Activated CD8-positive, alpha-beta memory T cell treated with anti-CD3 and anti-CD28 coated beads for 24 hours (primary cell): ENCODE measurements at regions not wholly inside any gene's neighbourhood (a gene's known extent, or its start where the extent isn't known, plus 50 kb on each side); places are given as distances from the start of the nearest gene placed in this dataset.

Experiments used
- DNase-seq: peaks from one replicate; pipeline ENCODE4 v3.0.0-alpha.2; 2020

DNA sequence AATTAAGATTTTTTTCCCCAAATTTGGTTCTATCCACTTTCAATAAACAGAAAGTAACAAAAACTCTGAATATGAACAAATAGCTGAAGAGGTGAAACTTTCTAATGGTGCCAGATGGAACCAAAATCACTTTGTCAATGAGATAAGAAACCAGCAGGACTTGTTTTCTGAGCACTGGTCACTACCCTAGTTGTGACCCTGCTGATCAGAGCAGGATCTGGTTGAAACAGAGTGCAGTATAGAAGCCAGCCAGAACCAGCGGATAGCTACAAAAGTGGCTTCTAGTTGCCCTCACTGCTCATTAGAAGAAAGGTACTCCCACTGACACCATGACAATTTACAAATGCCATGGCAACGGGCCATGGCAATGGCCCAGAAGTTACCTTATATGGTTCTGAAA, 158.3 kb upstream of the PIEZO2 start:
- no peak for DNase-seq

- DNase-seq: no peak
Measured at GRCh38 chr18:11305507-11305906, 156.1 kb upstream of the PIEZO2 start.

DNA sequence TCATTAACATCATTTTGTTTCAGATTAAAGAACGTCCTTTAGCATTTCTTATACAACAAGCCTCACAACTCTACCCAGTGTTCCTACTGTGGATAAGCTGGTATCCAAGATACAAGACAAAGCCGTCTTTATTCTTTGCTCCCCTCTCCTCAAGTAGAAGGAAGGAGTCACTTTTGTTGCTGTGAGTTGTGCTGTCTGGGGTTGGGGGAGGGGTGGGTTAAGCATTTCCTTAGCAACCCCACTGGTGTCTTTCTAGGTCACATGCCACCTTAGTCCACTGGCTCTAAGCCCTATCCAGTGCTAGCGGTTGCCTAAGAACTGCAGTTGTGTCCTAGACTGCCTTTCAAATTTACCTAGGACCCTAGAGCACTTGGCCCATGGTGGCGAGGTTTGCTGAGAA, 155.6 kb upstream of the PIEZO2 start:
- DNase-seq: no peak

DNA sequence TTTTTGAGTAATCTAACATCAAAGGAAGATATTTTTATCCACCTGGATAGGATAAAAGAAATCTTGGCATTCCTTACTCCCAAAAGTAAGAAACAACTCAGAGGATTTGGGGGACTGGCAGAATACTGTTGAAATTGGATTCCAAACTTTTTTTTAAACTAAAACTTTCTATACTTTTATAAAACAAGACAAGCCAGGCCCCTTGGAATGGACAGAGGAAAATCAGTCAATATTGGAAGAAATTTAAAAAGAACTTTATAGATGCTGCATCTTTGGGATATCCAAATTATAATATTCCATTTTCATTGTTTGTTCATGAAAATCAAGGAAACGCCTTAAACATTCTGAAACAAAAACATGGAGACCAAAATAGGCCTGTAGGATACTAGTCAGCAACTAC, 147.6 kb upstream of the PIEZO2 start:
- no peak for DNase-seq

DNA sequence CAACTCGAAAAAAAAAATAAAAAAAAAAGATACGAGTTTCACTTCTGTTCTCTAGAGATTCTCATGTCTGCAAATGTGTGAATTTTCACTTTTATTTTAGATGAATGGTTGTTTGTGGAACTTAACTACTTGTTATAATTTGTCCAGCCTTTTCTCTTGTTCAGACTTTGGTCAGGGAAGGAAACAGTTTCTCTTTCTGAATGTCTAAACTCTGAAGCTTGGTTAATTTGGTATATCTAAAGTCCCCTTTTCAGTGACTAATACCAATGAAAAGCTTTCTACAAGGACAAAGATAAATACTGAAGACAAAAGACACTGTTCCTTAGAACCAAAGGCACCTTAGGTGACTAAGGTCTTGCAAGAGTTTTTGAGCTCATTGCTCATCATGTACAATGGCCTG, 144.4 kb upstream of the PIEZO2 start:
- no peak for DNase-seq

DNA sequence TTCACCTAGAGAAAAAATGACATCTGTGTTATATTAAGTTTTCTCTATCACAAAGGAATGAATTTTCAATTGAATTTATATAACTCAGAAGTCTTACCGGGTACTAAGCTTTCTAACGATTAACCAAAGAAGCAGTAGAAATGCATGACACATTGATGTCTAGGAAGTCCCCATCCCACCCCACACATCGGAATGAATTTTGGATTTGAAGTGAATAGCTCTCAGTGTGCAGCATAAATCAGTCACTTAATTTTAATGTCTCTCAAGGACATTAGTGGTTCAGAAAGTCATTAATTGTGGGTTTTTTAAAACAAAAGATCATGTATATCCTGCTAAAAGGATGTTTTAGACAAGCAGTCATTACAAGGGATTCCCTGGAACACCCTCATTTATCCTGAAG, 141.4 kb upstream of the PIEZO2 start:
- DNase-seq: no peak

GRCh38 chr18:11289248-11289647, 139.9 kb upstream of the PIEZO2 start:
- DNase-seq: no peak

GRCh38 chr18:11288401-11288800, 139.0 kb upstream of the PIEZO2 start:
- no peak for DNase-seq

DNA sequence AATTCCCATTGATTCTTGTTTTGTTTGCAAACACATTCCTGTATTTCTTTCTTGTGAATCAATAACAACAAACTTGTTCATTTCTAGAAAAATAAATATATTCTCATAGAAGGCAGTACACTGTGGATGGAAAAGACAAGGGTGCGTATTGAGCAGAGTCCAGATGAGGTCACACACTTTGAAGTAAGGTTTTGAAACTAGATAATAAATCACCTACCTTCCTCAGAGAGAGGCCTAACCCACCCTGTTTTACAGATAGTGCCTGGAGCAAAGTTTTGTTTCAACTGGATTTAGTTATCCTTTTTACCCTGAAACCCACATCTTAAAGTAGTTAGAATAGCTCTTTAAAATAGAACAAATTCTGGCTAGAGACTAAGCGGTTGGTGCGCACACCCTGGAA, 137.1 kb upstream of the PIEZO2 start:
- no peak for DNase-seq

GRCh38 chr18:11284811-11285210, 135.4 kb upstream of the PIEZO2 start:
- no peak for DNase-seq

DNA sequence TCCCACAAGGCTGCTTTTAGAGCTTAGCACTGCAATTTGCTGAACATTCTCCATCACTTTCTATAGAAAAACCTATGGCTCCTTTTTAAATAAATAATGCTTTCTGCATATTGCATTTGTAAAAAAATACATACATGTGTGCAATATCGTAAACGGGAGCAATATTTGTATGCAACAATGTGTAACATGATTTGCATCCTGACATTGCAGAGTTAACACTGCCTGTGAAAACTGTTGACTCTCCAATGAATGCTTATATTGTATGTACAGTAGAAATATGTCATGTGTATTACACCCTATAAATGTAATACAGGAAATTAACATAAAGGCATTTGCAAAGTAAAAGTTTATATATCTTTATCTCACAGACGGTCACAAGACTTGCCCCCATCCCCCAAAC, 135.0 kb upstream of the PIEZO2 start:
- no peak for DNase-seq

GRCh38 chr18:11283479-11284161, 134.3 kb upstream of the PIEZO2 start:
- no peak for DNase-seq

- no peak for DNase-seq
Measured at GRCh38 chr18:11279461-11279860, 130.1 kb upstream of the PIEZO2 start.

DNA sequence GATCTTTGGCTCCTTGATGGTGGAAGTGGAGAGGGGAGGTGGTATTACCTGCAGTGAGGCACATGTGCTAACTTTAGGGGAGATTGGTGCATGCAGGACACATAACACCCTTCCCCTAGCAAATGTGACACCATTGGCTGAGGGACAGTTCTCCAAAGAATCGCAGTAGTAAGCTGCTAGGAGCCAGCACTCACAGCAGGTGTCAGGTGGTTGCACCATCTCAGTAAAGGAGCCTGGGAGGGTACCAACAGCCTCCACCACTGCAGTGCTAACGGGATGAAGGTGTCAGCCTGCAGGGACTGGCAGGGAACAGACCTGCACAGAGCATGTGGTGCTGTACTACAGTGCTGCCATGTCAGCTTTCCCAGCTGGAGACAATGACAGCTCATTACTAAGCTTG, 127.3 kb upstream of the PIEZO2 start:
- DNase-seq: no peak

- DNase-seq: no peak
Measured at GRCh38 chr18:11274144-11274794, 124.9 kb upstream of the PIEZO2 start.

- no peak for DNase-seq
Measured at GRCh38 chr18:11272516-11272915, 123.1 kb upstream of the PIEZO2 start.

GRCh38 chr18:11271954-11272353, 122.6 kb upstream of the PIEZO2 start:
- DNase-seq: no peak

DNA sequence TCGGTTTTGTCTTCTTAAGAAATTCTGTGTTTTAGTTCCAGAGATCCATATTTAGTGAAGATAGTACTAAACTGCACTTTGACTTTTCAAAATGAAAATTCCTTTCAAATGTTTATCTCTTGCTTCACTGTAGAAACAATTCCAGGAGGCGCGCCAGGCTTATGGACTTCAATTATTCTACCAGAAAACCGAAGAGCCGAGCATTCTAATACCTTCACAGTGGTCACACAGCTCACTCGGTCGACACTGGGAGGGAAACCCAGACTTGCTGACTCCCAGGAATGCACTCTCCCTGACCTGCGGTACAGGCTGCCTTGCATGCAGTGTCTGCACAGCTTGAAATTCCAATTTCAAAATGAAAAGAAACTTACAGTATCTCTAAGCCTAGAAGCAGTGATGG, 119.9 kb upstream of the PIEZO2 start:
- no peak for DNase-seq

DNA sequence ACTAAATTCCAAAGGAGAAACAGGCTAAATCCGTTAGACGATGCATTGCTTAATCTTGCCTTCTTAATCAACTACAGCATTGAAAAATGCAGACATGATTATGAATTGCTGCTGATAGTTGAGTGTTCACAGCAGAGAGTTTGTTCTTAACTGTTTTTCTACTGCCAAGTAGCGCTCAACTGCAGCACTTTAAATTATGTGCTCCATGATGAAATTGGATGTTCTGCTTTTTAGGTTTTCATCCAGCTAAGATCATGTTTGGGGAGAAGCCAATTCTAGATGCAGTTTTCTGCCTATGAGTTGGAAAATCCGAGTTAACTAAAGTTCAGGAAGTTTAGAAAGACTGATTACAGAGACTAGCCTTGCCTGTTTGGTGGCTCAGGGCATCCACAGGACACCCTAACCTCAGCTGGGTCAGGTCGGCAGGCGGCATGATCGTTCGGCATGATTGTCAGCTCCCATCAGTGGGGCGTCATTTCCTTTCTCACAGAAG, 119.4 kb upstream of the PIEZO2 start:
- DNase-seq: no peak

GRCh38 chr18:11268153-11268552, 118.8 kb upstream of the PIEZO2 start:
- DNase-seq: no peak

GRCh38 chr18:11266781-11267480, 117.6 kb upstream of the PIEZO2 start:
- DNase-seq: no peak

DNA sequence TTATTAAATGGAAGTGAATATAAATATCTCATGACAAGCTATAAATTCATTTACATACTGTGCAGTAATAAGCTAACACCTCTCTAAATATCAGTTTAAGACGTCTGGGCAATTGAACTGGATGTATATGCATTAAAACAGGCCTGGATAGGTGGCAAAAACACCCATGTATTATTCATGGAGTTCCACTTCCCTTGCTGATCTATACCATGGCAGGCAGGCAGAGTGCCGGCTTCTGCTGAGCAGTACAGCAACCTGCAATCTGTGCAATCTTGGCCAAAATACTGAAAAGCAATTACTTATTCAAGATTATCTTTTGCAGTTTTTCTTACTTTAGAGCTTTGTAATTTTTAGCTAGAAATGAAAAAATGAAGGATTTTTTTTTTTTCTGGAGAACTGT, 112.1 kb upstream of the PIEZO2 start:
- DNase-seq: no peak

GRCh38 chr18:11260961-11261461, 111.6 kb upstream of the PIEZO2 start:
- DNase-seq: no peak
